Left lobe of liver (tissue), 2 donors: ENCODE measurements at regions not wholly inside any gene's neighbourhood (a gene's known extent, or its start where the extent isn't known, plus 50 kb on each side); places are given as distances from the start of the nearest gene placed in this dataset.
A peak's percentile ranks its signal among the peaks of the same experiment; 100 is the strongest.

Source experiments
- ATAC-seq: fragments of 200-7000 bp; cut with Tn5 transposase; one replicate; pipeline ENCODE4 v1.9.1; 2020; ENCODE audit warnings: mild to moderate bottlenecking, moderate library complexity
- DNase-seq: peaks from one replicate; pipeline ENCODE4 v3.0.0-alpha.2; 2020; ENCODE audit warnings: low spot score
- donor health status: DM: no; HTN: no; CAD: no; lungs with moderate emphysema.
- donor health status: DM: no; HTN: yes; CAD: no.

- no peak for ATAC-seq
- DNase-seq: no peak
These were observed 68.3 kb downstream of the CHST1 start for GRCh38 chr11:45597097-45597496.

- DNase-seq (no peak), ATAC-seq (no peak)
These were observed 68.9 kb downstream of the CHST1 start for GRCh38 chr11:45596571-45596970.

GRCh38 chr11:45593992-45594391 is 71.4 kb downstream of the CHST1 start:
- ATAC-seq (no peak), DNase-seq (no peak)

GRCh38 chr11:45592636-45593035 is 72.8 kb downstream of the CHST1 start:
- ATAC-seq (no peak), DNase-seq (no peak)

- ATAC-seq: no peak
These were observed 74.7 kb downstream of the CHST1 start for GRCh38 chr11:45590743-45591142.

GRCh38 chr11:45585205-45585604 is 80.2 kb downstream of the CHST1 start:
- DNase-seq (no peak), ATAC-seq (no peak)

More at GRCh38 chr11:45590743-45591142, 74.7 kb downstream of the CHST1 start:
- DNase-seq: no peak

GRCh38 chr11:45583981-45584566 is 81.3 kb downstream of the CHST1 start:
- no peak for DNase-seq
- ATAC-seq: no peak

- DNase-seq (no peak), ATAC-seq (peak; percentile 59)
These were observed 85.0 kb downstream of the CHST1 start for GRCh38 chr11:45580399-45580798.

GRCh38 chr11:45578316-45578715 is 87.1 kb downstream of the CHST1 start:
- ATAC-seq (no peak), DNase-seq (no peak)

GRCh38 chr11:45577752-45578151 is 87.7 kb downstream of the CHST1 start:
- DNase-seq (no peak), ATAC-seq (no peak)

- DNase-seq (no peak), ATAC-seq (no peak)
These were observed 88.8 kb downstream of the CHST1 start for GRCh38 chr11:45576461-45577215.

- no peak for ATAC-seq
- DNase-seq: no peak
These were observed 91.7 kb downstream of the CHST1 start for GRCh38 chr11:45573728-45574127.

GRCh38 chr11:45572354-45573123 is 92.9 kb downstream of the CHST1 start:
- DNase-seq: no peak
- no peak for ATAC-seq

GRCh38 chr11:45569776-45570175 is 95.6 kb downstream of the CHST1 start:
- DNase-seq: no peak
- no peak for ATAC-seq

GRCh38 chr11:45568049-45568448 is 97.4 kb downstream of the CHST1 start:
- ATAC-seq (no peak), DNase-seq (no peak)

- ATAC-seq (no peak), DNase-seq (no peak)
These were observed 99.9 kb downstream of the CHST1 start for GRCh38 chr11:45565446-45565988.

GRCh38 chr11:45563810-45564209 is 101.6 kb downstream of the CHST1 start:
- ATAC-seq (no peak), DNase-seq (no peak)

GRCh38 chr11:45563171-45563570 is 102.3 kb downstream of the CHST1 start:
- ATAC-seq (no peak), DNase-seq (no peak)

- ATAC-seq (no peak), DNase-seq (no peak)
These were observed 104.5 kb downstream of the CHST1 start for GRCh38 chr11:45560913-45561281.

GRCh38 chr11:45560155-45560912 is 105.1 kb downstream of the CHST1 start:
- DNase-seq (no peak), ATAC-seq (no peak)
